H9 (cell line): ENCODE measurements at regions not wholly inside any gene's neighbourhood (a gene's known extent, or its start where the extent isn't known, plus 50 kb on each side); places are given as distances from the start of the nearest gene placed in this dataset.

Experiments used
- DNase-seq: peaks from one replicate; pipeline ENCODE4 v3.0.0-alpha.2; 2017
- H2AFZ ChIP-seq: one replicate; pipeline ENCODE4 v1.6.1; 2013; ENCODE audit warnings: mild to moderate bottlenecking, low read length, control low read depth, moderate library complexity
- H2AK5ac ChIP-seq: 2 replicates; pipeline ENCODE4 v1.6.1; 2013; ENCODE audit warnings: low read length, control low read depth, mixed read lengths; ENCODE audit not compliant: insufficient read length
- H2BK120ac ChIP-seq: one replicate; pipeline ENCODE4 v1.6.1; 2013; ENCODE audit warnings: low read depth, mild to moderate bottlenecking, low read length, control low read depth, inconsistent platforms; ENCODE audit not compliant: poor library complexity, severe bottlenecking
- H2BK12ac ChIP-seq: 2 replicates; pipeline ENCODE4 v1.6.1; 2013; ENCODE audit warnings: low read length, control low read depth, mixed read lengths, low read depth; ENCODE audit not compliant: insufficient read length
- H2BK15ac ChIP-seq: 2 replicates; pipeline ENCODE4 v1.6.1; 2013; ENCODE audit warnings: low read depth, low read length, control low read depth
- H2BK20ac ChIP-seq: one replicate; pipeline ENCODE4 v1.6.1; 2013; ENCODE audit warnings: low read depth, mild to moderate bottlenecking, low read length, control low read depth, inconsistent platforms; ENCODE audit not compliant: poor library complexity, severe bottlenecking
- H2BK5ac ChIP-seq: 2 replicates; pipeline ENCODE4 v1.6.1; 2013; ENCODE audit warnings: low read length, control low read depth, mixed read lengths; ENCODE audit not compliant: insufficient read length
- H3K14ac ChIP-seq: 2 replicates; pipeline ENCODE4 v1.6.1; 2013; ENCODE audit warnings: low read length, control low read depth; ENCODE audit not compliant: insufficient read depth
- H3K18ac ChIP-seq: 2 replicates; pipeline ENCODE4 v1.6.1; 2013; ENCODE audit warnings: low read depth, mild to moderate bottlenecking, mixed read lengths, low read length, control low read depth; ENCODE audit not compliant: insufficient read length
- H3K23ac ChIP-seq: 2 replicates; pipeline ENCODE4 v1.6.1; 2013; ENCODE audit warnings: low read length, control low read depth, mixed read lengths, low read depth; ENCODE audit not compliant: insufficient read length
- H3K23me2 ChIP-seq: 2 replicates; pipeline ENCODE4 v1.6.1; 2013; ENCODE audit warnings: low read depth, mild to moderate bottlenecking, mixed read lengths, low read length, control low read depth; ENCODE audit not compliant: insufficient read length, poor library complexity, severe bottlenecking
- H3K27ac ChIP-seq: 2 replicates; pipeline ENCODE4 v1.5.1; 2013; ENCODE audit warnings: low read length, control low read depth, mixed read lengths, low read depth; ENCODE audit not compliant: insufficient read length
- H3K27me3 ChIP-seq: 2 replicates; pipeline ENCODE4 v1.6.1; 2013; ENCODE audit warnings: low read length, control low read depth, inconsistent platforms; ENCODE audit not compliant: insufficient read depth
- H3K4ac ChIP-seq: 2 replicates; pipeline ENCODE4 v1.6.1; 2013; ENCODE audit warnings: low read depth, mild to moderate bottlenecking, control low read depth, inconsistent platforms, low read length, moderate library complexity
- H3K4me1 ChIP-seq: 2 replicates; pipeline ENCODE4 v1.6.1; 2013; ENCODE audit warnings: low read length, control low read depth, inconsistent platforms; ENCODE audit not compliant: insufficient read depth
- H3K4me2 ChIP-seq: 2 replicates; pipeline ENCODE4 v1.6.1; 2013; ENCODE audit warnings: low read length, control low read depth, mixed read lengths; ENCODE audit not compliant: insufficient read length, insufficient read depth
- H3K56ac ChIP-seq: 2 replicates; pipeline ENCODE4 v1.6.1; 2013; ENCODE audit warnings: low read depth, mild to moderate bottlenecking, mixed read lengths, low read length, control low read depth; ENCODE audit not compliant: insufficient read length
- H3K79me1 ChIP-seq: 2 replicates; pipeline ENCODE4 v1.6.1; 2013; ENCODE audit warnings: low read depth, mild to moderate bottlenecking, moderate library complexity, low read length, control low read depth, inconsistent platforms; ENCODE audit not compliant: insufficient read depth, poor library complexity, severe bottlenecking
- H3K79me2 ChIP-seq: 2 replicates; pipeline ENCODE4 v1.6.1; 2013; ENCODE audit warnings: low read length, control low read depth, inconsistent platforms; ENCODE audit not compliant: insufficient read depth
- H3K9ac ChIP-seq: 2 replicates; pipeline ENCODE4 v1.6.1; 2013; ENCODE audit warnings: low read length, control low read depth, mixed read lengths; ENCODE audit not compliant: insufficient read length; ENCODE audit errors: extremely low read depth
- H3K9me3 ChIP-seq: one replicate; pipeline ENCODE4 v1.6.1; 2013; ENCODE audit warnings: low read depth, low read length, inconsistent platforms; ENCODE audit not compliant: control insufficient read depth
- H3T11ph ChIP-seq: one replicate; pipeline ENCODE4 v1.6.1; 2013; ENCODE audit warnings: mild to moderate bottlenecking, low read length, control low read depth, inconsistent platforms
- H4K20me1 ChIP-seq: one replicate; pipeline ENCODE4 v1.6.1; 2013; ENCODE audit not compliant: control insufficient read depth, insufficient read length, insufficient read depth
- H4K5ac ChIP-seq: 2 replicates; pipeline ENCODE4 v1.6.1; 2013; ENCODE audit warnings: low read depth, mild to moderate bottlenecking, mixed read lengths, low read length, control low read depth; ENCODE audit not compliant: insufficient read length
- H4K8ac ChIP-seq: replicated peaks from 2 replicates; pipeline ENCODE4 v1.6.1; 2013; ENCODE audit warnings: low read length, control low read depth, mixed read lengths, low read depth; ENCODE audit not compliant: insufficient read length
- H4K91ac ChIP-seq: 2 replicates; pipeline ENCODE4 v1.6.1; 2013; ENCODE audit warnings: low read depth, mild to moderate bottlenecking, moderate library complexity, mixed read lengths, low read length, control low read depth; ENCODE audit not compliant: insufficient read length
- H3K27ac Mint-ChIP-seq, 3 experiments: 2 replicates in 2 of 3; 3 replicates in 1 of 3; pipeline ENCODE4 v1.8.0; 2020 to 2021; ENCODE audit warnings: mixed read lengths in 3 of 3, mild to moderate bottlenecking in 1 of 3, moderate library complexity in 1 of 3
- H3K27me3 Mint-ChIP-seq: 2 replicates; pipeline ENCODE4 v1.8.0; 2021; ENCODE audit warnings: low read depth, mild to moderate bottlenecking, moderate library complexity, mixed read lengths
- H3K36me3 Mint-ChIP-seq, 3 experiments: 2 replicates in 2 of 3; 3 replicates in 1 of 3; pipeline ENCODE4 v1.8.0; 2020 to 2021; ENCODE audit warnings: low read depth in 3 of 3, mixed read lengths in 3 of 3; ENCODE audit not compliant: insufficient read depth in 1 of 3
- H3K4me1 Mint-ChIP-seq, 2 experiments: 2 replicates each; pipeline ENCODE4 v1.8.0; 2020; ENCODE audit warnings: mixed read lengths in 2 of 2
- H3K4me3 Mint-ChIP-seq, 2 experiments: 2 replicates in 1 of 2; 3 replicates in 1 of 2; pipeline ENCODE4 v1.8.0; 2020 to 2021; ENCODE audit warnings: mild to moderate bottlenecking in 2 of 2, mixed read lengths in 2 of 2, moderate library complexity in 1 of 2
- H3K9me3 Mint-ChIP-seq, 2 experiments: 2 replicates in 1 of 2; 3 replicates in 1 of 2; pipeline ENCODE4 v1.8.0; 2020; ENCODE audit warnings: mild to moderate bottlenecking in 2 of 2, mixed read lengths in 2 of 2, moderate library complexity in 1 of 2
- CTCF ChIP-seq: fragments of 200-600 bp; sonication (generic); conservative IDR thresholded peaks from 3 replicates; pipeline ENCODE4 v1.8.0; 2021; ENCODE audit warnings: antibody characterized with exemption, mild to moderate bottlenecking
- WGBS: extraction: QIAGEN DNeasy Blood & Tissue Kit; methylation state at CpG from one replicate; pipeline ENCODE4 v1.1.7; 2013; ENCODE audit warnings: missing lambda C conversion rate, low lambda C conversion rate, mixed read lengths; ENCODE audit not compliant: insufficient read length; ENCODE audit errors: extremely low coverage; 5-methylcytosine and 5-hydroxymethylcytosine counted together

GRCh38 chr7:95863-96260 lies 96.5 kb upstream of the FAM20C start:
- Mint-ChIP-seq H3K4me1 (peaks cover 85 to 91% of the 10 kb centered on the region in 2 experiments), H3K9me3 (peaks cover 9 to 16% of the 10 kb centered on the region in 2 experiments), H3K27me3 (no peaks in the 10 kb centered on the region), H3K36me3 (peaks cover 4 to 17% (median 11%) of the 10 kb centered on the region in 3 experiments), H3K4me3 (peak overlapping the region; percentile 9 to 37), H3K27ac (peak overlapping the region; percentile 22 to 98 (median 71); a peak in 6 of 7 replicates)
- Histone ChIP-seq H2AK5ac (no peak overlapping the region), H3T11ph (no peak overlapping the region), H4K20me1 (no peaks in the 10 kb centered on the region), H3K79me1 (no peaks in the 10 kb centered on the region), H3K18ac (peak overlapping the region; percentile 65), H4K8ac (no peak overlapping the region), H4K91ac (no peak overlapping the region), H3K9me3 (no peaks in the 10 kb centered on the region), H3K79me2 (peaks cover 4% of the 10 kb centered on the region; the same call in 1 of the 2 replicates), H3K14ac (no peak overlapping the region), H3K4me2 (peak overlapping the region; percentile 41), H2AFZ (no peak overlapping the region), H3K4me1 (peaks cover 14% of the 10 kb centered on the region; the same call in 1 of the 2 replicates), H4K5ac (no peak overlapping the region), H2BK20ac (no peak overlapping the region), H2BK15ac (no peak overlapping the region), H3K9ac (peak overlapping the region; percentile 15), H3K23me2 (peaks cover 5% of the 10 kb centered on the region), H2BK12ac (peak overlapping the region; percentile 40), H2BK120ac (no peak overlapping the region), H2BK5ac (no peak overlapping the region), H3K27me3 (no peaks in the 10 kb centered on the region), H3K27ac (peak overlapping the region; percentile 79), H3K23ac (no peak overlapping the region), H3K56ac (no peak overlapping the region), H3K4ac (no peak overlapping the region; the same call in 1 of the 2 replicates)
- DNase-seq, result no peak
- no peak for TF ChIP-seq CTCF
- WGBS, result no CpG with 5 or more reads among the region's 8 CpGs
